Keratinocyte (primary cell): ENCODE measurements at regions not wholly inside any gene's neighbourhood (a gene's known extent, or its start where the extent isn't known, plus 50 kb on each side); places are given as distances from the start of the nearest gene placed in this dataset.

ENCODE experiments used
- CTCF ChIP-seq, 3 experiments: IDR thresholded peaks in 1 of 3; conservative IDR thresholded peaks in 1 of 3; optimal IDR thresholded peaks in 1 of 3; 2 replicates in 2 of 3; 3 replicates in 1 of 3; pipeline versions ENCODE3 to v1.5.1; 2011; ENCODE audit warnings: low read length in 3 of 3, mild to moderate bottlenecking in 3 of 3, moderate library complexity in 2 of 3, control low read depth in 1 of 3, inconsistent platforms in 1 of 3; ENCODE audit not compliant: insufficient read depth in 2 of 3; ENCODE audit errors: extremely low read depth in 1 of 3
- EZH2 ChIP-seq: IDR thresholded peaks from one replicate; pipeline ENCODE4 v1.6.1; 2012; ENCODE audit warnings: inconsistent platforms, mild to moderate bottlenecking, low read length, moderate library complexity

- no peak for TF ChIP-seq CTCF (optimal IDR thresholded peaks at IDR 0.05 in 1 of 3, IDR thresholded peaks at IDR 0.05 in 1 of 3, conservative IDR thresholded peaks at IDR 0.05 in 1 of 3; ENCODE audit: extremely low read depth in 1 of 3, insufficient read depth in 2 of 3, low read length in 3 of 3)
- no peak for TF ChIP-seq EZH2
Measured at GRCh38 chr15:88395872-88396781, 71.1 kb downstream of the MRPL46 start.
